ENCODE measurements at regions not wholly inside any gene's neighbourhood (a gene's known extent, or its start where the extent isn't known, plus 50 kb on each side); places are given as distances from the start of the nearest gene placed in this dataset.

DNA sequence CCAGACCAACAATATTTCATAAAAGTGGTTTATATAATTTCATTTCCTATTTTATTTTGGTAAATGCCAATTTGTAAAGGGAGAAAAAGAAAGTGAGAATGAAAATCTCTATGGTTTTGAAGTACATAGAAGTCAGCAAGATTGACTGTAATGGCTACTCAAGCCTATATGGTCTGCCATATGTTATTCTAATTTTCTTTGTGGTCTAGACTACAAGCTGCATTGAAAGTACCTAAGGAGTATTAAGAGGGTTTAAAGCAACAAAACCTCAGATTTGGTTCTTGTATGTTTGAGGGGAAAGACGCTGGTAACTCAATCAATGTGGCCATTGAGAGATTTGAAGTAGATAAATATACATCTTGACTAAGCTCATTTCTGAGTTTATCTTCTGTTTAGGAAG is 193.5 kb upstream of the EYA4 start:
- TF ChIP-seq, protein P1, sequence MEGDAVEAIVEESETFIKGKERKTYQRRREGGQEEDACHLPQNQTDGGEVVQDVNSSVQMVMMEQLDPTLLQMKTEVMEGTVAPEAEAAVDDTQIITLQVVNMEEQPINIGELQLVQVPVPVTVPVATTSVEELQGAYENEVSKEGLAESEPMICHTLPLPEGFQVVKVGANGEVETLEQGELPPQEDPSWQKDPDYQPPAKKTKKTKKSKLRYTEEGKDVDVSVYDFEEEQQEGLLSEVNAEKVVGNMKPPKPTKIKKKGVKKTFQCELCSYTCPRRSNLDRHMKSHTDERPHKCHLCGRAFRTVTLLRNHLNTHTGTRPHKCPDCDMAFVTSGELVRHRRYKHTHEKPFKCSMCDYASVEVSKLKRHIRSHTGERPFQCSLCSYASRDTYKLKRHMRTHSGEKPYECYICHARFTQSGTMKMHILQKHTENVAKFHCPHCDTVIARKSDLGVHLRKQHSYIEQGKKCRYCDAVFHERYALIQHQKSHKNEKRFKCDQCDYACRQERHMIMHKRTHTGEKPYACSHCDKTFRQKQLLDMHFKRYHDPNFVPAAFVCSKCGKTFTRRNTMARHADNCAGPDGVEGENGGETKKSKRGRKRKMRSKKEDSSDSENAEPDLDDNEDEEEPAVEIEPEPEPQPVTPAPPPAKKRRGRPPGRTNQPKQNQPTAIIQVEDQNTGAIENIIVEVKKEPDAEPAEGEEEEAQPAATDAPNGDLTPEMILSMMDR (IDR thresholded peaks at IDR 0.05), result no peak
- no peak for TF ChIP-seq FOXJ3 (CRISPR knock-in tag; IDR thresholded peaks at IDR 0.05)
- TF ChIP-seq EP300 (IDR thresholded peaks at IDR 0.05; ENCODE audit: borderline replicate concordance in 1 of 2, low read depth in 1 of 2, low read length in 1 of 2), result no peak
- TF ChIP-seq RFX5 (IDR thresholded peaks at IDR 0.05; ENCODE audit: low read length), result no peak
- TF ChIP-seq, protein P2, sequence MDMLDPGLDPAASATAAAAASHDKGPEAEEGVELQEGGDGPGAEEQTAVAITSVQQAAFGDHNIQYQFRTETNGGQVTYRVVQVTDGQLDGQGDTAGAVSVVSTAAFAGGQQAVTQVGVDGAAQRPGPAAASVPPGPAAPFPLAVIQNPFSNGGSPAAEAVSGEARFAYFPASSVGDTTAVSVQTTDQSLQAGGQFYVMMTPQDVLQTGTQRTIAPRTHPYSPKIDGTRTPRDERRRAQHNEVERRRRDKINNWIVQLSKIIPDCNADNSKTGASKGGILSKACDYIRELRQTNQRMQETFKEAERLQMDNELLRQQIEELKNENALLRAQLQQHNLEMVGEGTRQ (IDR thresholded peaks at IDR 0.05; ENCODE audit: borderline replicate concordance, low read depth, low read length), result no peak

Measured in SK-N-SH (cell line).